A673 (cell line): ENCODE measurements at regions not wholly inside any gene's neighbourhood (a gene's known extent, or its start where the extent isn't known, plus 50 kb on each side); places are given as distances from the start of the nearest gene placed in this dataset.

Experiments
- BruUV-seq: library from RNA; stranded (reverse); fragments of 400-500 nt; replicated peaks from 2 replicates; lab custom pipeline; 2021; lab: Mats Ljungman, UMichigan
- CTCF ChIA-PET: fragments of 300-600 bp; sonication (Branson Sonifier 250); formaldehyde crosslinking; loops from one replicate; lab custom pipeline; 2022; ENCODE audit warnings: antibody characterized with exemption; lab: Charles Lee
- POLR2A ChIA-PET: fragments of 300-600 bp; sonication (Branson Sonifier 250); formaldehyde crosslinking; loops from one replicate; lab custom pipeline; 2022; ENCODE audit warnings: antibody characterized with exemption; ENCODE audit not compliant: low non-redundant PET; lab: Charles Lee
- DNase-seq: peaks from one replicate; pipeline ENCODE4 v3.0.0-alpha.2; 2015; ENCODE audit warnings: low spot score
- H3K27ac ChIP-seq: fragments of 200-600 bp; sonication (generic); 2 replicates; pipeline ENCODE4 v1.5.1; 2016; ENCODE audit warnings: mixed run types, low read depth, mild to moderate bottlenecking, mixed read lengths, antibody characterized with exemption, low read length; ENCODE audit not compliant: poor library complexity, severe bottlenecking
- H3K27me3 ChIP-seq: fragments of 200-600 bp; sonication (generic); replicated peaks from 2 replicates; pipeline ENCODE4 v1.6.1; 2017; ENCODE audit warnings: mixed run types, low read depth, mild to moderate bottlenecking, mixed read lengths, antibody characterized with exemption, low read length; ENCODE audit not compliant: insufficient read depth, poor library complexity
- H3K36me3 ChIP-seq: fragments of 200-600 bp; sonication (generic); 2 replicates; pipeline ENCODE4 v1.6.1; 2016; ENCODE audit warnings: mixed run types, mild to moderate bottlenecking, mixed read lengths, antibody characterized with exemption, low read length; ENCODE audit not compliant: insufficient read depth, poor library complexity, severe bottlenecking
- H3K4me1 ChIP-seq: fragments of 200-600 bp; sonication (generic); 2 replicates; pipeline ENCODE4 v1.6.1; 2017; ENCODE audit warnings: mixed run types, mild to moderate bottlenecking, mixed read lengths, antibody characterized with exemption, low read length; ENCODE audit not compliant: insufficient read depth, poor library complexity, severe bottlenecking
- H3K4me3 ChIP-seq: fragments of 200-600 bp; sonication (generic); 2 replicates; pipeline ENCODE4 v1.5.1; 2016; ENCODE audit warnings: low read depth, mixed run types, mild to moderate bottlenecking, mixed read lengths, low read length; ENCODE audit not compliant: poor library complexity, severe bottlenecking
- H3K9me3 ChIP-seq: fragments of 200-600 bp; sonication (generic); 2 replicates; pipeline ENCODE4 v1.6.1; 2016; ENCODE audit warnings: mixed run types, low read depth, mild to moderate bottlenecking, mixed read lengths, antibody characterized with exemption, low read length; ENCODE audit not compliant: poor library complexity, severe bottlenecking
- EZH2 ChIP-seq: fragments of 200-600 bp; sonication (generic); IDR thresholded peaks from 2 replicates; pipeline ENCODE4 v1.6.1; 2017; ENCODE audit warnings: borderline replicate concordance, low read depth, mild to moderate bottlenecking, mixed read lengths, antibody characterized with exemption, low read length; ENCODE audit not compliant: poor library complexity, severe bottlenecking
- intact Hi-C: fragments of 100-400 bp; cut with micrococcal nuclease; formaldehyde crosslinking; loops from one replicate; pipeline ENCODE4 v1.10.0; 2022; ENCODE audit not compliant: unreplicated experiment
- TF ChIP-seq, protein P1 (sequence below): fragments of 300-800, 200-600 bp; sonication (generic); conservative IDR thresholded peaks from 2 replicates; pipeline ENCODE4 v1.5.1; 2017; ENCODE audit warnings: low read depth, mild to moderate bottlenecking, antibody characterized with exemption, low read length, moderate library complexity, mixed read lengths

DNA sequence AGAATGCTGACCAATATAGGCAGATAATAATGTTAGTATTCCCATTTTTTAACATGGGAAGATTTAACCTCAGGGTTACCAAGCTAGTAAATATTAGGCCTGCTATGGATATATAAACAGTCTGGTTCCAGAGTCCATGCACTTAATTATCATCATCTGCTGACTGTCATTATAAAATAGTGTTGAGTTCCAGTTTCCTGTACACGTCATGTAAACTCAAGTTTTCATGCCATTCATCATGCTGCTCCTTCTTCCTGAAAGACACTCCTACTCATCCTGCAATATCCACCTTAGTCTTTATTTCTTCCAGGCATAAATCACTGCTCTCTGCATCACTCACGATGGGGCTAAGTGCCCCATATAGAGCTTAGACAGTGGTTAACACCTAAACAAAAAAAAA is 420.8 kb upstream of the SPHKAP start:
- no peaks in the 10 kb centered on the region for H3K9me3 ChIP-seq
- intact Hi-C loops, result no loop called here
- CTCF ChIA-PET, result no interaction called here
- no peaks in the 10 kb centered on the region for H3K36me3 ChIP-seq
- no peaks in the 10 kb centered on the region for H3K27me3 ChIP-seq
- TF ChIP-seq, protein P1, sequence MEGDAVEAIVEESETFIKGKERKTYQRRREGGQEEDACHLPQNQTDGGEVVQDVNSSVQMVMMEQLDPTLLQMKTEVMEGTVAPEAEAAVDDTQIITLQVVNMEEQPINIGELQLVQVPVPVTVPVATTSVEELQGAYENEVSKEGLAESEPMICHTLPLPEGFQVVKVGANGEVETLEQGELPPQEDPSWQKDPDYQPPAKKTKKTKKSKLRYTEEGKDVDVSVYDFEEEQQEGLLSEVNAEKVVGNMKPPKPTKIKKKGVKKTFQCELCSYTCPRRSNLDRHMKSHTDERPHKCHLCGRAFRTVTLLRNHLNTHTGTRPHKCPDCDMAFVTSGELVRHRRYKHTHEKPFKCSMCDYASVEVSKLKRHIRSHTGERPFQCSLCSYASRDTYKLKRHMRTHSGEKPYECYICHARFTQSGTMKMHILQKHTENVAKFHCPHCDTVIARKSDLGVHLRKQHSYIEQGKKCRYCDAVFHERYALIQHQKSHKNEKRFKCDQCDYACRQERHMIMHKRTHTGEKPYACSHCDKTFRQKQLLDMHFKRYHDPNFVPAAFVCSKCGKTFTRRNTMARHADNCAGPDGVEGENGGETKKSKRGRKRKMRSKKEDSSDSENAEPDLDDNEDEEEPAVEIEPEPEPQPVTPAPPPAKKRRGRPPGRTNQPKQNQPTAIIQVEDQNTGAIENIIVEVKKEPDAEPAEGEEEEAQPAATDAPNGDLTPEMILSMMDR, result no peak
- TF ChIP-seq EZH2, result no peak
- DNase-seq, result peak; percentile 15
- no peak overlapping the region for H3K27ac ChIP-seq
- POLR2A ChIA-PET, result no interaction called here
- H3K4me1 ChIP-seq, result peaks cover 3% of the 10 kb centered on the region
- no peak overlapping the region for H3K4me3 ChIP-seq
- BruUV-seq, result no TSS peak

DNA sequence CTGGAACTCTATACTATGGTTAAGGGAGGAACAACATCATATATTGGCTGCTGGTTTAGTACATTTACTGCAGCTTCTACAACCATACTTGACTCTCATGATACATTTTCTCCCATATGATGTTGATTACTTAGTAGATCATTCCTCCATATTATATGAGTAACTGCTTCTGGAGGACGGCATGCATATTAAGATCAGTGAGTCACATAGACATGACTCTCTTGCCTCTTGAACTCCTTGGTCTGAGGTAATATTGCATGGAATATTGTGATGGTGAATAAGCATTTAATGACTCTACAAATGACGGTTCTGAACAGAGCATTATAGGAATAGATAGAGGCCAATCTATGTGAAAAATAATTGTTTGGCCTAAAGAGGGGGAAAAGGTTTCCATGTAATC is 418.8 kb upstream of the SPHKAP start:
- Histone ChIP-seq H3K9me3 (no peaks in the 10 kb centered on the region), H3K27ac (no peak overlapping the region), H3K4me3 (no peak overlapping the region), H3K36me3 (no peaks in the 10 kb centered on the region), H3K4me1 (peaks cover 3% of the 10 kb centered on the region), H3K27me3 (no peaks in the 10 kb centered on the region)
- ChIA-PET CTCF (no interaction called here), POLR2A (no interaction called here)
- no peak for DNase-seq
- TF ChIP-seq, protein P1, result no peak
- TF ChIP-seq EZH2, result no peak
- no TSS peak for BruUV-seq
- intact Hi-C loops, result no loop called here

DNA sequence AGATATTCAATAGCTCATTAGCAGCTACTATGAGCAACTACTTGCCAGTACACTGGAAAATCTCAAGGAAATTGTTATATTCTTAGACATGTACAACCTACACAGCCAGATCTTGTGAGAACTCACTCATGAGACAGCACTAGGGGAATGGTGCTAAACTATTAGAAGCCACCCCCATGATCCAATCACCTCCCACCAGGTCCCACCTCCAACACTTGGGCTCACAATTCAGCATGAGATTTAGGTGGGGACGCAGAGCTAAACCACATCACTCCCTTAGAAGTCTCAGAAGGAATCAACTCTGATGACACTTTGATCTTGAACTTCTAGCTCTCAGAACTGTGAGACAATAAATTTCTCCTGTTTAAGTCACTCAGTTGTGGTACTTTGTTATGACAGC is 418.3 kb upstream of the SPHKAP start:
- ChIA-PET CTCF (no interaction called here), POLR2A (no interaction called here)
- Histone ChIP-seq H3K9me3 (no peaks in the 10 kb centered on the region), H3K4me1 (peaks cover 3% of the 10 kb centered on the region), H3K4me3 (no peak overlapping the region), H3K36me3 (no peaks in the 10 kb centered on the region), H3K27ac (no peak overlapping the region), H3K27me3 (no peaks in the 10 kb centered on the region)
- no TSS peak for BruUV-seq
- DNase-seq, result no peak
- TF ChIP-seq, protein P1, result no peak
- no peak for TF ChIP-seq EZH2
- intact Hi-C loops, result no loop called here

DNA sequence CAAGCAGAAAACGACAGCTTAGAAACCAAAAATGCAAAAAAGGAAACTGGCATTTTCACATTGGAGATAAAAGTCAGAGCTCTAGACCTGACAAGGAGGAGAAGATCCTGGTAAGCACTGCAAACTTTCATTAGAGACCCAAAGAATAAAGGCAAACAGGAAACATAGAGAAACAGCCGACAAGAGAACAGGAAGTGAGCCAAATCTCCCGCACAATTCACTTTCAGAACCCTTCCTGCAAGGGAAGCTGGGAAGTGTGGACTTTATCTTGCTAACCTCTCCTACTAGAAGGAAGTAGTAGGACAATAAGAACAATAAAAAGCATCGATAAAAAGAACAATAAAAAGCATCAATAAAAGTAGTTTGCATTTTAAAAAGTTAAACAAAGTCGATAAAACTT is 417.8 kb upstream of the SPHKAP start:
- no peak overlapping the region for H3K27ac ChIP-seq
- CTCF ChIA-PET, result no interaction called here
- no TSS peak for BruUV-seq

More for the DNA sequence above, 417.8 kb upstream of the SPHKAP start:
- H3K4me3 ChIP-seq, result no peak overlapping the region
- no peaks in the 10 kb centered on the region for H3K9me3 ChIP-seq
- POLR2A ChIA-PET, result no interaction called here
- intact Hi-C loops, result no loop called here
- DNase-seq, result peak; percentile 49
- peaks cover 3% of the 10 kb centered on the region for H3K4me1 ChIP-seq
- no peak for TF ChIP-seq EZH2
- TF ChIP-seq, protein P1, result no peak
- no peaks in the 10 kb centered on the region for H3K27me3 ChIP-seq
- H3K36me3 ChIP-seq, result no peaks in the 10 kb centered on the region
